Smooth muscle cell of the brain vasculature (primary cell): ENCODE measurements at regions not wholly inside any gene's neighbourhood (a gene's known extent, or its start where the extent isn't known, plus 50 kb on each side); places are given as distances from the start of the nearest gene placed in this dataset.
"Not testable (repeated sequence)": the region's sequence is repeated elsewhere in the genome, so short reads cannot be mapped to it uniquely, and the experiment has no call there.

Experiments used
- DNase-seq: peaks from one replicate; pipeline ENCODE4 v3.0.0-alpha.2; 2012; ENCODE audit warnings: low read depth, low spot score

DNA sequence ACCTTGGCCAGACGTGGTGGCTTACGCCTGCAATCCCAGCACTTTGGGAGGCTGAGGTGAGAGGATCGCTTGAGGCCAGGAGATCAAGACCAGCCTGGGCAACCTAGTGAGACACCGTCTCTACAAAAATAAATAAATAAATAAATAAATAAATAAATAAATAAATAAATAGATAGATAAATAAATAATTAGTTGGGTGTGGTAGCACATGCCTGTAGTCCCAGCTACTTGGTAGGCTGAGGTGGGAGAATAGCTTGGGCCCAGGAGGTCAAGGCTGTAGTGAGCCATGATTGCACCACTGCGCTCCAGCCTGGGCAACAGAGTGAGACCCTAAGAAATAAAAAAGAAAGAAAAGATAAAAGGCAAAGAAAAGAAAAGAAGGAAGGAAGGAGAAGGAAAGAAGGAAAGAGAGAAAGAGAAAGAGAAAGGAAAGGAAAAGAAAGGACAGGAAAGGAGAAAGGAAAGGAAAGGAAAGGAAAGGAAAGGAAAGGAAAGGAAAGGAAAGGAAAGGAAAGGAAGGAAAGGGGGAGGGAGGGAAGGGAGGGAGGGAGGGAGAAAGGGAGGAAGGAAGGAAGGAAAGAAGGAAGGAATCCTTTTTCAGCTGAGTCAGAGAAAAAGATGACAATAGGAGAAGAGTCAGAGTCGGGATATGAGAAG is 404.8 kb downstream of the TSHZ3 start:
- not testable (repeated sequence) for DNase-seq

DNA sequence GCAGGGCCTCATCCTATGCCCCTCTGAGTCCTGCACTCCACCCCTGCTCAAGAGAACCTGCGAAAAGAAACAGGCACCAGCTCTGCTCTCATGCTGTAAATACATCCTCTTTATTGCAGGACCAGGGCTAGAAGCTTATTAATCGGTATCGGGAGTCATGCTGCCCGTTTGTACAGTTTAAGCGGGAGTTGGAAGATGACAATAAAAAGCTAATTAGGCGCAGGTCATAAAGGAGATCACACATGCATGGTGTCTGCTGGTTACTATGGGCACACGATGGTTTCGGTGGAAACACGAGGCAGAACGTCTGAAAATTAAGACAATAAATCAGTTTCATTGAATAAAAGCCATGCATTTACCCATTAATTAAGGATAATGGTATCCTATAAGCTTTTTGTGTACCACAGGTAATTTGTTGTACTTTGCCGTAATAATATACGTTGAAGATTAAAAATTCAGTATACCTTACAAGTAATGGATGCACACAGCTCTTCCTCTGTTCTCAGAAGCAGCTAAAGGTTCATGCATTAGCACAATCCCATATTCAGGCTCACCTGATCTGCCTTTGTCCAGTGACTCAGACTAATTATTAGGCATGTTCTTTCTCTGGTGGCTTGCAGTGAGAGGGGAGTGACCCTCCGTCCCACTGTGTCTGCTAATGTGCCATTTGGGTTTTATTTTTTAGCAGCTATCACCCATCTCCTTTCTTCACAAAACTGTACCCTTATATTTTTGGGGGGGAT is 406.0 kb downstream of the TSHZ3 start:
- DNase-seq: no peak

DNA sequence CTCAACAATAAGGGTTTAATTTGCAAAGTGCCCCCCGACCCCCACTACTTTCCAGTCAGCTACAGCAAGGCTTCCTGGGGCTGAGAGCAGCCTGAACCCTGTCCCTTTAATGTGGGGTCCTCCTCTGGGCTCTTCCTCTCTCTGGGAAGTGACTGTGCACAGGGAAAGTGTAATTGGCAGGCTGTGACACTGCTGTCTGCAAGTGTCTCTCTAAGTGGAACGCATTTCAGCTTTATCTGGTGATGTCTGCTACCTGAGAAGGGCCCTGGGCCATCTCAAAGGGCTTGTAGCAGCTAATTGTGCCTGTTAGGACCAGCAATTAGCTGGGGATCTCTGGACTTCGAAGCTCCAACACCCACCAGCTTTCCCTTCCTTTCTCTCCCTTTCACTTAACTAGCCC is 406.6 kb downstream of the TSHZ3 start:
- DNase-seq: no peak

DNA sequence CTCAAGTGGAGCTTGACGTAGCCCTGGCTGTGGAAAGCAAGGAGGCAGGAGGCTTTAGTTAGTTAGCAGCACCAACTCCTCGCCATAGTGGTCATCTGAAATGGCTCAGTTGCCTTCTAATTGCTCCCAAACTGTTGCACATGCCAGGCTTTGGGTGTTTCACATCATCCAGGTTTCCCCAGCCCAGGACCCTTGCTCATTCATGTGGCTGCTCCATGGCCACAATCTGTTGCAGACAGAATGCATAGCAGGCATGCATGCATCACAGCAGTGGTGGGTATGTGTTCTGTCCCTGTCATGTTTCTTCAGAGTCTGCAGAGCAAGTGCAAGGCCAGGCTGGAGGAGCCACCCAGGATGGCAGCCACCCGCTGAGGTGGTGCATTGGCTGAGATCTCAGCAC is 407.6 kb downstream of the TSHZ3 start:
- DNase-seq: no peak

DNA sequence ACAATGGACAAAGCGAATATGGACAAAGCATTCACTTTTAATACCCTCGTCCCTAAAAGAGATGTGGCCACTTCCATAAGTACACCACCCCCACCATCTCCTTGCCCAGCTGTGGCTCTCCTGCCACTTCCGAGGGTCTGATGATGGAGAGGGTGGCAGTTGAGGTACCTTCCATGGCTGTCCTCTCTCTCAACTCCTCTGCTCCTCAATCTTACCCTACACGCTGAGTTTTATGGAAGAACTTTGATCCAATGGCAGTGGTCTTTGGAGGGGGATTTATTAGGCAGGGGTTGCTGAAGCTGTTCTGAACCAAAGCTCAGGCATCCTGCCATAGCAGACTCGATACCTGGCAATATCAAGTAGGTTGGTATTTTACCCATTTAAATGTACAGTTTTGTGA is 413.0 kb downstream of the TSHZ3 start:
- DNase-seq: no peak

DNA sequence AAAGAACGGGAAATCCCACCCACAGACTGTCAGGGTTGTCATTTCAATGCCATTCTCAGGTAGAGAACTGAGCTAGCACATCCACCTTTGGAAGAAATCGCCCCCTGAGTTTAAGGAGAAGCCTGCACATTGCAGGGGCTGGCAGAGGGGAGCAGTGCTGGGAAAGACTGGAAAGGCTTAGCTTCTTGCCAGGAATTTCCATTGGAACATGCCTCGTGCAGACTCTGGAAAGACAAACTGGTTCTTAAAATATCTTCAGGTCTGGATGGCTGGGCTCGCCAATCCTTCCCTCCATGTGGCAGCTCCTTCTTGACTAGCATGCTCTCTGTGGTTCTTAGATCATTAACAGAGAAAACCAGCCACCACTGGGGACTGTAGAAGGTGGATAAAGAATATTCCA is 414.1 kb downstream of the TSHZ3 start:
- no peak for DNase-seq

DNA sequence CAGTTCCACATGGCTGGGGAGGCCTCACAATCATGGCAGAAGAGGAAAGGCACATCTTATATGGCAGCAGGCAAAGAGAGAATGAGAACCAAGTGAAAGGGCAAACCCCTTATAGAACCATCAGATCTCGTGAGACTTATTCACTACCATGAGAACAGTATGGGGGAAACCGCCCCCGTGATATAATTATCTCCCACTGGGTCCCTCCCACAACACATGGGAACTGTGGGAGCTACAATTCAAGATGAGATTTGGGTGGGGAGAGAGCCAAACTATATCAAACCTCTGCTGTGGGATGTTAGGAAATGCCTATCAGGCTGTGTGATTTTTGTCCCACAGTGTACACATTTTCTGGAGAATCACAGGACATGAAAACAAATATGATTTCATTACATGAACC is 415.8 kb downstream of the TSHZ3 start:
- not testable (repeated sequence) for DNase-seq

- DNase-seq: no peak
Measured at GRCh38 chr19:30932854-30933253, 416.4 kb downstream of the TSHZ3 start.

DNA sequence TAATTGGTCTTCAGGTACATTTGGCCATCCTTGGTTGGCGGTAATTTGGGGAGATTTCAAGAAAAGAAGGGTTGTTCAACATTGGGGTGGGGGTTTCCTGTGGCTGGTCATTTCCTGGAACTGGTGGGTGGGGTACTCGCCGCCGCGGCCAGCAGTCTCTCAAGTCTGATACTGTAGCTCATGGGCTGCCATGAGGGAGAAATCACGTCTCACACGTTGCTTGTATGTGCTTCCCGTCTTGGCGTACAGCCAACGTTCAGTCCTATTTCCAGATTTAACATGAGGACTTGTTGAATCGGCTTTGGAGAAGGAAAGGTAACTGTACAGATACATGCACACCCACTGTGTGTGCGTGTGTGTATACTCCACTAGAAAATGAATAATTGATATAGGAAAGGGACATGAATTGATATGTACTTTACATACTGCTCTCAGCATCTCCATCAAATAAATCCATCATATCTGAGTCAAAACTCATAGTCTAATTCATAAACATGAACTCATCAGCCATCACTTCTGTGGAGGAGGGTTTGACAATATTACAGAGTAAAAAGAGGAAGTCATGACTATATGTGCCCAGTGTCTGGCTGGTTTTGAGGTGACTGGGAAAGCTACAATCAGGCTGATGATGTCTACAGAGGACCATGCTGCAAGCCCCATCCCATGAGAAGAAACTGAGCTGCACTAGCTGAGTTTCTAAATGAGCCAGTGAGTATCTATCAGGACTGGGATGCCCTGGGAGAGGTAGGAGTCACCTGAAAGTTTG is 418.1 kb downstream of the TSHZ3 start:
- DNase-seq: no peak

GRCh38 chr19:30927705-30928104 is 421.5 kb downstream of the TSHZ3 start:
- DNase-seq: no peak

DNA sequence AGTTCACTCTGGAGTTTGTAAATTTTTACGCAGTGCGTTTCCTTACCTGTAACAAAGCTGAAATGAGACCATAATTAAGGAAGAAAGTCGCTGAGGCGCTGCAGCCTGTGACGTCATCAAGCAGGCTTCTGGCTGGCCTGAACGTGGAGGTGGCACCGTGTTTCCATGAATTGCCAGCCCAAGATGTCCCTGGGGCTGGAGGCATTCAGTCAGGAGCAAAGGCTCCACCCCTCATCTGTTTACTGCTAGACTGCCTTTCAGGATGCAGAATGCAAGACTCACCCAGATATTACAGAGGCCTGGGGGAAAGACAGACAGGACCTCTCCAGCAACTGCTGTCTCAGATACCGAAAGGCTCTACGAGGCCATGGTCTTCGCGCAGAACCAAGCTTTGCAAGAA is 424.6 kb downstream of the TSHZ3 start:
- DNase-seq: no peak

DNA sequence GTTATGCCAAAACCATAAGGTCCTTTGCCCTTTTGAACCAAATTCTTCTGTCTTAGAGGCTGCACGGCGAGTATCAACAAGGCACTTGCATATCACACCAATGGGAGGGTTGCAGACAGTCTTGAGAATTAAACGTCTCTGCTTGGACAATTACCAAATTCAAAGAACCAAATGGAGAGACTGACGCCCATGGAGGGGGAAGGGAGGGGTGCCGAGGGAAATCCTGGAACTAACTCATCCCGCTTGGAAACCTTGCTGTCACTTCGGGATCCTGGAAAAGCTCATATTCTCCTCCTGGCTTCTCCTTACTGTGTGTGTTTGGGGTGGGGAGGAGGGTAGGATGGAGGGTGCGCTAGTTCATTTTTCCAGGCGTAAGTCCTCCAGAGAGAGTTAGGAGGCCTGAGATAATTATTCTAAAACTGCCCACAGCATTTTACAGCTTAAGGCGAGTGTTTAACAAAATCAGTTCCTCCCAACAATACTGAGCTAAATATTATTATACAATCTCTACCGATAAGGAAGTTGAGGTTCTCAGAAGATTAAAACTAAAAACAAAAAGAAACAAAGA is 425.1 kb downstream of the TSHZ3 start:
- no peak for DNase-seq

- DNase-seq: no peak
Measured at GRCh38 chr19:30923621-30924020, 425.6 kb downstream of the TSHZ3 start.

DNA sequence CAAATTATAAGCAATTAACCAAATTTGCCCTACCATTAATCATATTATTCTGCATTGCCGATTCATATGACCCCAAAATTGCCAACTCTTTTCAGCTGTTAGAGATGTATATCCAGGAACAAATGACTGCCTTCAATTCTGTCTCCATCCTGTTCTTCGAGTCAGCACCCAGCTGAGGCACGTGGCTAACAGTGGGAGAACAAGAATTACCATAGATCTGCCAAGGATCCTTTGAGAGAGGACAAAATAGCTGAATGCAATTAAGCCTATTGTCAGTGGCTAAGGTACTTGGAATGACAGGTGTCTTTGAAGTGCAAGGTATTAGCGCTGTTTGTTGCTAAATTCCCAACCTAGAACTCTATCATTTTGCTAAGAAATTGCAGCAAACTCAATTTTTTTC is 426.1 kb downstream of the TSHZ3 start:
- DNase-seq: no peak

GRCh38 chr19:30920222-30920621 is 429.0 kb downstream of the TSHZ3 start:
- DNase-seq: no peak

DNA sequence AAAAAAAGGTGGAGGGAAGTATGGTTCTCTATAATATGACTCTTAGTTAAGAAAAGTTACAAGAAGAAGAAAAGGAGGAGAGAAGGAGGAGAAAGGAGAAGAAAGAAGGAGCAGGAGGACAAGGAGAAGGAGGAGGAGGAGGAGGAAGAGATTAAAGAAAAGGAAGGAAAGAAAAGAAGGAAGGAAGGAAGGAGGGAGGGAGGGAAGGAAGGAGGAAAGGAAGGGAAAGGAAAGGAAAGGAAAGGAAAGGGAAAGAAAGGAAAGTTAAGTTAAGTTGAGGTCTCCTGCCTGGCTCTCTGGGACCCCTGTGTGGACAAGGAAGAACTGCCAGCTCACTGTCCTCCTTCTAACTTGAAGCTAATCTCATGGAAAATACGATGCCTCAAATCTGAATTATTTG is 429.5 kb downstream of the TSHZ3 start:
- DNase-seq: no peak

DNA sequence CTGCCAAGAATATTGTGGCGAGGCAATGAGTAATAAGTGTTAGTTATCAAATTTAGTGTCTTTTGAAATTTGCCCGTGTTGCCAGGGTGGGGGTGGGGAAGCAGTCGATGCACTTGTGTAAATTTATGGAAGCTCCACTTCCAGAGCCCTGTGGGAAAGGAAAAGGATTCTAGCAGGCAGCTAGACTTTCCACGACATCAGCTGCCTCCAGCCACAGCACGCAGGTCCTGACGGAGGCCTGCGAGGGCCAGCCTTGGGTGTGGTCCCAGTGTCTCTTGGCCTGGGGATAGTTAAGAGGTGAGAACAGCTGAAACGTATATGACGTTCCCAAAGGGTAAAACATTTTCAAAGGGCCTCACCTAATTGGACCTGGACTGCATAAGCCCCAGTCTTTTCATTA is 433.0 kb downstream of the TSHZ3 start:
- no peak for DNase-seq

- DNase-seq: no peak
Measured at GRCh38 chr19:30911491-30911890, 437.7 kb downstream of the TSHZ3 start.

- DNase-seq: no peak
Measured at GRCh38 chr19:30910485-30911240, 438.6 kb downstream of the TSHZ3 start.

DNA sequence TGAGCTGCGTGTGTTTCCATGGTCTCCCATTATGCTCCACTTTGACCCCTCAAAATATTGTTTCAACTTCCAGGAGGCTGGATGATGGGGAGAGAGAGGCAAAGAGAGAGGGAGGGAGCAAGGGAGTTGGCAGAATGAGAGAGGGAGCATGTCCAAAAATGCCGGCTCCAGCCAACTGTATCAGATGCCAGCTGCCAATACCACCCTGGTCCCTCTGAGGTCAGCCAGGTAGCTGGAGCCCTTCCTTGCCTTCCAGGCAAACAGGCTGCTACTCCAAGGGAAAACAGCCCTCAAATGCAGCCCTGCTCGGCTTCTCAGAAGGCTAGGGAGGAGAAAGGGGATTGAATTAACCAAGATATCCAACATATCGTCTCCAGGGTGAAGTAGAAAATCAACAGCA is 440.0 kb downstream of the TSHZ3 start:
- no peak for DNase-seq

GRCh38 chr19:30908262-30908771 is 440.9 kb downstream of the TSHZ3 start:
- no peak for DNase-seq
